ENCODE measurements at regions not wholly inside any gene's neighbourhood (a gene's known extent, or its start where the extent isn't known, plus 50 kb on each side); places are given as distances from the start of the nearest gene placed in this dataset.

- no peak for TF ChIP-seq POLR2A (IDR thresholded peaks at IDR 0.05)
- TF ChIP-seq, protein P1, sequence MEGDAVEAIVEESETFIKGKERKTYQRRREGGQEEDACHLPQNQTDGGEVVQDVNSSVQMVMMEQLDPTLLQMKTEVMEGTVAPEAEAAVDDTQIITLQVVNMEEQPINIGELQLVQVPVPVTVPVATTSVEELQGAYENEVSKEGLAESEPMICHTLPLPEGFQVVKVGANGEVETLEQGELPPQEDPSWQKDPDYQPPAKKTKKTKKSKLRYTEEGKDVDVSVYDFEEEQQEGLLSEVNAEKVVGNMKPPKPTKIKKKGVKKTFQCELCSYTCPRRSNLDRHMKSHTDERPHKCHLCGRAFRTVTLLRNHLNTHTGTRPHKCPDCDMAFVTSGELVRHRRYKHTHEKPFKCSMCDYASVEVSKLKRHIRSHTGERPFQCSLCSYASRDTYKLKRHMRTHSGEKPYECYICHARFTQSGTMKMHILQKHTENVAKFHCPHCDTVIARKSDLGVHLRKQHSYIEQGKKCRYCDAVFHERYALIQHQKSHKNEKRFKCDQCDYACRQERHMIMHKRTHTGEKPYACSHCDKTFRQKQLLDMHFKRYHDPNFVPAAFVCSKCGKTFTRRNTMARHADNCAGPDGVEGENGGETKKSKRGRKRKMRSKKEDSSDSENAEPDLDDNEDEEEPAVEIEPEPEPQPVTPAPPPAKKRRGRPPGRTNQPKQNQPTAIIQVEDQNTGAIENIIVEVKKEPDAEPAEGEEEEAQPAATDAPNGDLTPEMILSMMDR (IDR thresholded peaks at IDR 0.05): no peak
- no peak for TF ChIP-seq POLR2AphosphoS5 (IDR thresholded peaks at IDR 0.05)
These were observed 161.6 kb downstream of the BCL11A start for GRCh38 chr2:60391649-60392375.
